GM21786 (cell line): ENCODE measurements at regions not wholly inside any gene's neighbourhood (a gene's known extent, or its start where the extent isn't known, plus 50 kb on each side); places are given as distances from the start of the nearest gene placed in this dataset.
"Not testable (repeated sequence)": the region's sequence is repeated elsewhere in the genome, so short reads cannot be mapped to it uniquely, and the experiment has no call there.

Experiments used
- ATAC-seq: cut with Tn5 transposase; IDR thresholded peaks from one replicate; pipeline ENCODE4 v1.9.1; 2021; ENCODE audit not compliant: unreplicated experiment

DNA sequence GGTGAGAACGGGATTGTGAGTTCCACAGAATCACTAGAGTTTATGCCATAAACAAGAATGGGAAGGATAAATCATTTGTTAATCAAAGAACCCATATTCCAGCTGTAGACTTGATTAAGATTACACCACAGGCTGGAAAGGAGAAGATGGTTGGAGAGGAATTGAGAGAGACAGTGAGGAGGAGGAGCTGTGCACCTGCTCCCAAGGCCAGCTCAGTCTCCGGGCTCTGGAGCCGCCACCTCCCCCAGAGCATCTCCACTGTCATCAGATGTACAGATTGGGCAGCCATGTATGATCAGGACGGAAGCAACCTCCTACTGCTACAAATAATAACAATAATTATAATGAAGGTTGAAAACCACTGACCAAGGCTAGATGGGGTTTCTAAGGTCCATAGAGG lies 170.0 kb downstream of the MINAR1 start:
- ATAC-seq: no peak

- ATAC-seq: no peak
These were observed 170.6 kb downstream of the MINAR1 start for GRCh38 chr15:79602731-79603130.

DNA sequence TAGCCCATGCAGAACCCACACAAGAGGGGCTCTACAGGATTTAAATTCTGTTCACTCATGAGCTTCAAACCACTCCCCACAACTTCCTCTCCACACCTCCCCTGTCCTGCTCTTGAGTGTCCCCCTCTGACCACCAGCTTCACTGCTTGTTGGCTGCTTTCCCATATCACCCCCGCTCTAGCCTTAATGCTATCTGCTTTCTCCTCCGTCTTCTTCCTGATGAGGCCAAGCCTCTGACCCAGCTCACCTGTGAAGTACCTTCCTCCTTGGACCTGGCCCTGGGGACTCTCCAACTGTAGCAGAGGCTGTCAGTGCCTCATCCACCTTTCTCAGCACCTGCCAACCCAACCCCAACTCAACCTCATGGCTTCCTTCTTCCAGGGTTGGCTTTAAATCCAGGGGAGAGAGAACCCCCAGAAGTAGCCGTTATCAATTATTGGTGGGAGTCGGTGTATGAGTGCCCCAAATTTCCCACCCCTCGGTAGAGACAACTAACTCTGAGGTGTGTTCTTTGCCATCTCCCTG lies 174.8 kb downstream of the MINAR1 start:
- no peak for ATAC-seq

DNA sequence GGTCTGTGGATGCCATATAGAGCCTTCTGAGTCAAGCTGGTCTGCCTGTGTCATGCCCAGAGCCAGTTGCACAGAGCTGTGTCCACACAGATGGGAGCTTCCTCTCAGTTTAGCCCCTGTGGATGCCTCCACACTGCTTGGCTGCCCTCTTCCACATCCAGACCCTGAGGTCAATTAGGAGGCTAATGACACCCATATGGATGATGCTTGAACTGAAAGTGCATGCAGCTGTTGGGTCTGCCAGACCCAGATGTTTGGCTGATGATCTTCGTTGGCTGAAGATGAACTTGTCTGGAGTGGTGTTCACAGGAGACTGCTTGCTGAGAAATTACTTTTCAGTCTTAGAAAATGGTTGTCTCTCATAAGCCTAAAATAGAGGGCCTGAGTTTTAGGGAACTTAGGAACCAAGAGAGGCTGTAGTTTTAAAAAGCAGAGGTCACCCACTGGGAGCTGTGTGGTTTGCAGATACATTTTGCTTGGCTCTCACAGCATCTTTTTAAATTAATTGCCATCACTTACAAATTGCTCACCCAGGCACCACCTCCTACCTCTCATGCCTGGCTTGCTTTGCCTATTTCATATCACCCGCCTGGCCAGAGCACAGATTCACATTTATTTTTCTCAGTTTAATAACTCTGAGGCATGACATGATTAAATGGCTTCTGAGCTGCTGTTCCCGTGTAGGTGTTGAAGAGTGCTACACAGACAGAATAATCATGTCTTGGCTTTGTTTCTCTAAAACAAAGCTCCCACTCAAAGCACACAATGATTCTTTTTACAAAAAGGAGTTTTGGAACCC lies 176.1 kb downstream of the MINAR1 start:
- no peak for ATAC-seq

GRCh38 chr15:79609506-79609905 lies 177.4 kb downstream of the MINAR1 start:
- ATAC-seq: no peak

DNA sequence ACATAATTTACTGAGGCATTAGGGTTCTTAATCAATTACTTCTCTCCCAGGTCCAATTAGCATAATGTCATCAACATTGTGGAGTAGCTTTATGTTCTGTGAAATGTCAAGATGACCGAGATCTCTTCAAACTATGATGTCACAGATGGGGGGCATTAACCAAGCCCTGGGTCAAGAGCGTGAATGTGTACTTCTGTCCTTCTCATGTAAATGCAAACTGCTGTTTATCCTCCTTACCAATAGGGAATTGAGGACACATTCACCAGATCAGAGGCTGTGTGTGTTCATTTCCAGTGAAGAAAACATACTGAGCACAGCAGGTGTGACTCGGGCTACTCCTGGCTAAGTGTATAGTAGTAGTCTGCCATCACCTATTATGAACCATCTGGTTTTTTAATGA lies 177.9 kb downstream of the MINAR1 start:
- no peak for ATAC-seq

GRCh38 chr15:79615754-79616153 lies 183.6 kb downstream of the MINAR1 start:
- ATAC-seq: no peak

GRCh38 chr15:79617071-79617470 lies 184.9 kb downstream of the MINAR1 start:
- ATAC-seq: no peak

GRCh38 chr15:79620112-79620857 lies 188.1 kb downstream of the MINAR1 start:
- ATAC-seq: no peak

DNA sequence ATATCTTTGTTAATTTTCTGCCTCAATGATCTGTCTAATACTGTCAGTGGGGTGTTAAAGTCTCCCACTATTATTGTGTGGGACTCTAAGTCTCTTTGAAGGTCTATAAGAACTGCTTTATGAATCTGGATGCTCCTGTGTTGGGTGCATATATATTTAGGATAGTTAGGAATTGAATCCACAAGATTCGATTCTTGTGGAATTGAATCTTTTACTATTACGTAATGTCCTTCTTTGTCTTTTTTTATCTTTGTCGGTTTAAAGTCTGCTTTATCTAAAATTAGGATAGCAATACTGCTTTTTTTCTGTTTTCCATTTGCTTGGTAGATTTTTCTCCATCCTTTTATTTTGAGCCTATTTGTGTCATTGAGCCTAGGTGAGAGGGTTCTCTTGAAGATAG lies 189.7 kb downstream of the MINAR1 start:
- ATAC-seq: not testable (repeated sequence)

GRCh38 chr15:79623488-79623887 lies 191.4 kb downstream of the MINAR1 start:
- no peak for ATAC-seq

DNA sequence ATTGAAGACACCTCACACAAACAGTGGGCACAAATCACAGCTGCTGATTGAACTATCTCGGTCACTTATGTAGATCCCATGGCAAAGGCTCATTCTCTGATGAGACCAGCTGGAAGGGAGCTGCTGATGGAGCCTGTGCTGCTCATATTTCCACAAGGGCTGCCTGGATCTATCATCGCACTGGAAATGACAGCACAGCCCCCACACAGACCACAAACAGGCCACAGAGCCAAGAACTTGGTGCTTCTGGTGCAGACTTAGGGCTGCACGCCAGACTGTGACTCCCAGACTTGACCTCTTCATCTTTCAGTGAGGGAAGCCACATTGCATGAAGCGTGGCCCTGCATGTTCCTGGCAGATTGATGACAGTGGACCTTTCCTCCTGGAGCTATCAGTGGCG lies 197.6 kb downstream of the MINAR1 start:
- no peak for ATAC-seq

GRCh38 chr15:79632457-79632856 lies 200.3 kb downstream of the MINAR1 start:
- no peak for ATAC-seq

DNA sequence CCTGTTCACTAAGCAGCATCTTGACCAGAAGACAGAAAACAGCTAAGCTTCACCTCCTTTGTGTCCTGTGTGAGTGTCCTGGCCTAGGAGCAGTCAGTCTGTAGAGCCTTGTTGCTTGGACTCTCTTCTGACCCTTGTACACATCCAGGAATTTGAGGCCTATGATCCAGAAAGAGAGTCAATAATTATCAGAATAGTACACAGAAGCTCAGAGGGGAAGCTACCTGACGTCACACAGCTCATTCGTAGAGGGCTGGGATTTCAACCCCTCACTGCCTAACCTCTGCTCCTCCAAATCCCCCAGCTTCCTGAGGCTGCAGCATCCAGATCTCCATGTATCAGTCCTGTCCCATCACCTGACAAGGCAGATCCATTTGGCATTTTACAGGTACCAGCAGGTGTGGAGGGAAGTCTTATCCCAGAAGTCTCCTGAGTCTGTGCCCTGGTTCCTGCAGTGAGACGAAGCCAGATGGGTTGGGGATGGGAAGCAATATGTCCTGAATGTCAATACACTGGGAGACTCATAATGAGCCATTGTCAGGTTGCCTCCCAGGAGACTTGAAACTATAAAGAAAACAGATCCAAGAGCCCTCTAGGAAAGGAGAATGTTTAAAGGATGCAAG lies 203.1 kb downstream of the MINAR1 start:
- ATAC-seq: no peak

GRCh38 chr15:79635897-79636561 lies 203.9 kb downstream of the MINAR1 start:
- ATAC-seq: no peak

GRCh38 chr15:79640206-79640605 lies 208.1 kb downstream of the MINAR1 start:
- ATAC-seq: no peak

- ATAC-seq: no peak
These were observed 209.7 kb downstream of the MINAR1 start for GRCh38 chr15:79641841-79642240.

- ATAC-seq: no peak
These were observed 211.3 kb downstream of the MINAR1 start for GRCh38 chr15:79643393-79643792.

DNA sequence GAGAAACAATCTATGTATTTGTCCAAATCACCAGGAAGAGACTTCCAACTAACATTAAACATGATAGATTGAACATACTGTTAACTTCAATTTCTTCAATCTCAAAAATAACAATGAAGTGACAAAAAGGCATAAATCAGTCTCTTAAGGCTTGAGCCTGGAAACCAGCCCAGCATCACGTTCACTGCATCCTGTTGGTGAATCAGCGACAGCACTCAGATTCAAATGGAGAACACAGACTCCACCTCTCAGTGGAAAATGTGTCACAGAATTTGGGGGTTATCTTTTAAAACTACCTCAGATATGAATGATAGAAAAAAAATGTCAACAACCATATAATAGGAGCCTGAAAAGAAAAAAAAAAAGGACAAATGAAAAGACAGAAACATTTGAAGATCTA lies 212.0 kb downstream of the MINAR1 start:
- ATAC-seq: no peak

GRCh38 chr15:79652972-79653371 lies 220.8 kb downstream of the MINAR1 start:
- not testable (repeated sequence) for ATAC-seq

DNA sequence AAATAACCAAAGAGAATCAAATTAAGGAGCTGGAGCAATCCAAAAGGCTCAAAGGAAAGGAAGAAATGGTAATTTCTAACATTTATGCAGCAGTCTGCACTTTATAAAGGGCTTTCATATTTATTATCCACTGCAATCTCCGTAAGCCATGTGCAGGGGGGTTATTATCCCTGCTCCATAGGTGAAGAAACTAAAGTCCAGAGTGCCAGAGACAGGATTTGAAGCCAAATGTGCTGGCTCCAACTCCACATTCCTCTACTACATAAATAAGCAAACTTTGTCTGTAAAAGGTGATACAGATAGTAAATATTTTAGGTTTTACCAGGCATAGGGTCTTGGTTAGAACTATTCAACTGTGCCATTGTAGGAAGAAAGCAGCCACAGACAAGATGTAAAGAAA lies 221.4 kb downstream of the MINAR1 start:
- ATAC-seq: no peak
